SK-N-SH (cell line): ENCODE measurements at regions not wholly inside any gene's neighbourhood (a gene's known extent, or its start where the extent isn't known, plus 50 kb on each side); places are given as distances from the start of the nearest gene placed in this dataset.
A peak's percentile ranks its signal among the peaks of the same experiment; 100 is the strongest.

Experiments
- CTCF ChIA-PET: fragments of 300-600, 350-600 bp; formaldehyde crosslinking; extraction: SDS; loops from one replicate; lab custom pipeline; 2021; lab: Yijun Ruan, JAX
- POLR2A ChIA-PET: fragments of 350-600 bp; sonication (Branson Sonifier 250); formaldehyde crosslinking; extraction: SDS; loops from one replicate; lab custom pipeline; 2020; ENCODE audit warnings: antibody characterized with exemption, inconsistent platforms; lab: Yijun Ruan, JAX
- DNase-seq: peaks from one replicate; pipeline ENCODE4 v3.0.0; 2012
- H2AFZ ChIP-seq: fragments of 200-600 bp; sonication (generic); 2 replicates; pipeline ENCODE4 v1.8.1; 2016; ENCODE audit warnings: antibody characterized with exemption, mild to moderate bottlenecking, low read depth
- H3F3A ChIP-seq: fragments of 200-600 bp; sonication (generic); replicated peaks from 2 replicates; pipeline ENCODE3; 2016; ENCODE audit warnings: antibody characterized with exemption, mild to moderate bottlenecking; ENCODE audit not compliant: insufficient read depth
- H3K27ac ChIP-seq, 2 experiments: fragments of 200-500 bp in 1 of 2; fragments of 200-600 bp in 1 of 2; sonication (Bioruptor generic) in 1 of 2; sonication (generic), shearing (Covaris generic) in 1 of 2; 2 replicates each; pipeline versions ENCODE4 v1.5.1 to v1.6.1; 2014 to 2016; ENCODE audit warnings: low read depth in 2 of 2, inconsistent platforms in 1 of 2, low read length in 1 of 2, mild to moderate bottlenecking in 1 of 2, mixed read lengths in 1 of 2
- H3K27me3 ChIP-seq: fragments of 200-600 bp; sonication (generic), shearing (Covaris generic); 2 replicates; pipeline ENCODE4 v1.6.1; 2016; ENCODE audit warnings: mixed run types; ENCODE audit not compliant: insufficient read depth
- H3K36me3 ChIP-seq, 2 experiments: fragments of 200-500 bp in 1 of 2; fragments of 200-600 bp in 1 of 2; sonication (Bioruptor generic) in 1 of 2; sonication (generic) in 1 of 2; replicated peaks in 1 of 2; 2 replicates each; pipeline versions ENCODE3 to v1.5.1; 2014 to 2016; ENCODE audit warnings: low read length in 1 of 2, mild to moderate bottlenecking in 1 of 2; ENCODE audit not compliant: insufficient read depth in 2 of 2, control insufficient read depth in 1 of 2
- H3K4me1 ChIP-seq, 2 experiments: fragments of 200-500 bp in 1 of 2; fragments of 200-600 bp in 1 of 2; sonication (Bioruptor generic) in 1 of 2; sonication (generic), shearing (Covaris generic) in 1 of 2; 2 replicates each; pipeline versions ENCODE4 v1.5.1 to v1.6.1; 2014 to 2016; ENCODE audit warnings: low read depth in 1 of 2, low read length in 1 of 2, mixed run types in 1 of 2; ENCODE audit not compliant: insufficient read depth in 2 of 2, control insufficient read depth in 1 of 2
- H3K4me2 ChIP-seq: fragments of 200-600 bp; sonication (generic), shearing (Covaris generic); 2 replicates; pipeline ENCODE4 v1.6.1; 2017; ENCODE audit warnings: mixed run types
- H3K4me3 ChIP-seq, 2 experiments: fragments of 200-500 bp in 1 of 2; fragments of 200-600 bp in 1 of 2; sonication (Bioruptor generic) in 1 of 2; sonication (generic), shearing (Covaris generic) in 1 of 2; 2 replicates each; pipeline versions ENCODE4 v1.5.1 to v1.8.1; 2014 to 2016; ENCODE audit warnings: low read depth in 2 of 2, inconsistent platforms in 1 of 2, low read length in 1 of 2, mild to moderate bottlenecking in 1 of 2, mixed read lengths in 1 of 2, moderate library complexity in 1 of 2
- H3K79me2 ChIP-seq: fragments of 200-600 bp; sonication (generic); 2 replicates; pipeline ENCODE4 v1.8.1; 2017; ENCODE audit warnings: mild to moderate bottlenecking; ENCODE audit not compliant: insufficient read depth
- H3K9ac ChIP-seq: fragments of 200-600 bp; sonication (generic); 2 replicates; pipeline ENCODE4 v1.6.1; 2017; ENCODE audit warnings: mixed run types
- H3K9me2 ChIP-seq: fragments of 200-600 bp; sonication (generic); 2 replicates; pipeline ENCODE4 v1.6.1; 2017; ENCODE audit warnings: mixed run types
- H3K9me3 ChIP-seq: fragments of 200-600 bp; sonication (generic); 2 replicates; pipeline ENCODE4 v1.6.1; 2017; ENCODE audit warnings: mixed run types, mild to moderate bottlenecking, moderate library complexity
- H4K20me1 ChIP-seq: fragments of 200-600 bp; sonication (generic); 2 replicates; pipeline ENCODE4 v1.6.1; 2017; ENCODE audit warnings: mild to moderate bottlenecking, mixed run types; ENCODE audit not compliant: insufficient read depth
- CHD2 ChIP-seq: fragments of 150-350 bp; IDR thresholded peaks from 2 replicates; pipeline ENCODE4 v1.6.1; 2018; ENCODE audit warnings: low read length; ENCODE audit not compliant: partially characterized antibody
- ELF1 ChIP-seq: IDR thresholded peaks from 2 replicates; pipeline ENCODE4 v1.4.0; 2012
- EP300 ChIP-seq, 2 experiments: IDR thresholded peaks; 2 replicates each; pipeline versions ENCODE4 v1.4.0 to v1.6.1; 2012; ENCODE audit warnings: borderline replicate concordance in 1 of 2, low read depth in 1 of 2, low read length in 1 of 2
- FOSL2 ChIP-seq: IDR thresholded peaks from 2 replicates; pipeline ENCODE4 v1.4.0; 2012; ENCODE audit warnings: low read depth, mild to moderate bottlenecking, moderate library complexity, borderline replicate concordance
- FOXJ3 ChIP-seq: sonication (generic); formaldehyde crosslinking; IDR thresholded peaks from 2 replicates; pipeline ENCODE4 v1.5.1; 2020; ENCODE audit warnings: mild to moderate bottlenecking, missing genetic modification reagents
- FOXM1 ChIP-seq: IDR thresholded peaks from 2 replicates; pipeline ENCODE4 v1.4.0; 2012; ENCODE audit warnings: low read depth, mild to moderate bottlenecking
- GABPA ChIP-seq: IDR thresholded peaks from 2 replicates; pipeline ENCODE4 v1.4.0; 2012; ENCODE audit warnings: low read depth, mild to moderate bottlenecking
- IRF3 ChIP-seq: fragments of 150-350 bp; IDR thresholded peaks from 2 replicates; pipeline ENCODE4 v1.6.1; 2016; ENCODE audit warnings: mild to moderate bottlenecking, low read depth, low read length
- MAX ChIP-seq: IDR thresholded peaks from 2 replicates; pipeline ENCODE4 v1.4.0; 2012; ENCODE audit warnings: low read depth
- MEF2A ChIP-seq: IDR thresholded peaks from 2 replicates; pipeline ENCODE4 v1.4.0; 2012; ENCODE audit warnings: low read depth, borderline replicate concordance
- MXI1 ChIP-seq: IDR thresholded peaks from 2 replicates; pipeline ENCODE4 v1.6.1; 2012; ENCODE audit warnings: mild to moderate bottlenecking, low read depth, low read length, improper control_type of control experiment
- NFIC ChIP-seq: IDR thresholded peaks from 2 replicates; pipeline ENCODE4 v1.4.0; 2012; ENCODE audit warnings: borderline replicate concordance
- NRF1 ChIP-seq: IDR thresholded peaks from 2 replicates; pipeline ENCODE4 v1.6.1; 2012; ENCODE audit warnings: low read depth, mild to moderate bottlenecking, low read length
- POLR2AphosphoS5 ChIP-seq: IDR thresholded peaks from 2 replicates; pipeline ENCODE4 v1.6.1; 2012; ENCODE audit warnings: low read depth, low read length
- RAD21 ChIP-seq: IDR thresholded peaks from 2 replicates; pipeline ENCODE4 v1.6.1; 2012; ENCODE audit warnings: mild to moderate bottlenecking, low read length
- RCOR1 ChIP-seq: fragments of 150-350 bp; IDR thresholded peaks from 2 replicates; pipeline ENCODE4 v1.6.1; 2017; ENCODE audit warnings: antibody characterized with exemption, low read length
- RFX5 ChIP-seq: IDR thresholded peaks from 2 replicates; pipeline ENCODE4 v1.6.1; 2012; ENCODE audit warnings: mild to moderate bottlenecking, improper control_type of control experiment, low read length
- RXRA ChIP-seq: IDR thresholded peaks from 2 replicates; pipeline ENCODE4 v1.4.0; 2012; ENCODE audit warnings: low read depth, mild to moderate bottlenecking, borderline replicate concordance
- SIN3A ChIP-seq: IDR thresholded peaks from 2 replicates; pipeline ENCODE4 v1.6.1; 2012; ENCODE audit warnings: low read depth, mild to moderate bottlenecking, low read length, moderate library complexity, borderline replicate concordance
- SMC3 ChIP-seq: IDR thresholded peaks from 2 replicates; pipeline ENCODE4 v1.6.1; 2012; ENCODE audit warnings: low read depth, low read length, improper control_type of control experiment
- TAF1 ChIP-seq: IDR thresholded peaks from 2 replicates; pipeline ENCODE4 v1.6.1; 2012; ENCODE audit warnings: low read depth, mild to moderate bottlenecking, low read length, moderate library complexity, borderline replicate concordance
- TEAD4 ChIP-seq: IDR thresholded peaks from 2 replicates; pipeline ENCODE4 v1.4.0; 2012; ENCODE audit warnings: mild to moderate bottlenecking, borderline replicate concordance; ENCODE audit not compliant: insufficient read depth
- WGBS: methylation state at CpG from one replicate; pipeline ENCODE4 v1.1.6; 2017; ENCODE audit warnings: low lambda C conversion rate; 5-methylcytosine and 5-hydroxymethylcytosine counted together
- TF ChIP-seq, protein P1 (sequence below): IDR thresholded peaks from 2 replicates; pipeline ENCODE4 v1.4.0; 2012; ENCODE audit warnings: low read depth, borderline replicate concordance
- TF ChIP-seq, protein P2 (sequence below): fragments of 200-600 bp; sonication (generic); IDR thresholded peaks from 2 replicates; pipeline ENCODE4 v1.6.1; 2017; ENCODE audit warnings: antibody characterized with exemption, mild to moderate bottlenecking, moderate library complexity

- TF ChIP-seq, protein P1, sequence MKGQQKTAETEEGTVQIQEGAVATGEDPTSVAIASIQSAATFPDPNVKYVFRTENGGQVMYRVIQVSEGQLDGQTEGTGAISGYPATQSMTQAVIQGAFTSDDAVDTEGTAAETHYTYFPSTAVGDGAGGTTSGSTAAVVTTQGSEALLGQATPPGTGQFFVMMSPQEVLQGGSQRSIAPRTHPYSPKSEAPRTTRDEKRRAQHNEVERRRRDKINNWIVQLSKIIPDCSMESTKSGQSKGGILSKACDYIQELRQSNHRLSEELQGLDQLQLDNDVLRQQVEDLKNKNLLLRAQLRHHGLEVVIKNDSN: peak; percentile 62
- no peak for TF ChIP-seq GABPA
- no peak for TF ChIP-seq RAD21
- TF ChIP-seq NFIC: peak; percentile 72
- peak in 1 of 2 experiments; percentile 60; a peak in 1 of 4 replicates for TF ChIP-seq EP300 (IDR thresholded peaks at IDR 0.05; ENCODE audit: borderline replicate concordance in 1 of 2, low read depth in 1 of 2, low read length in 1 of 2)
- TF ChIP-seq FOSL2: peak; percentile 69; the same call in 1 of the 2 replicates
- no peak for TF ChIP-seq MXI1
- TF ChIP-seq RXRA: peak; percentile 61; the same call in 1 of the 2 replicates
- no peak for TF ChIP-seq SMC3
- TF ChIP-seq ELF1: no peak
- 0 out of 2 replicates have a peak, but pooled peaks have one; percentile 29 for TF ChIP-seq SIN3A
- TF ChIP-seq MAX: no peak
- peak; percentile 29; the same call in 1 of the 2 replicates for TF ChIP-seq POLR2AphosphoS5
- TF ChIP-seq RFX5: no peak
These were observed 891.4 kb downstream of the TFAP2A start (continued) for GRCh38 chr6:9523462-9523861.

DNA sequence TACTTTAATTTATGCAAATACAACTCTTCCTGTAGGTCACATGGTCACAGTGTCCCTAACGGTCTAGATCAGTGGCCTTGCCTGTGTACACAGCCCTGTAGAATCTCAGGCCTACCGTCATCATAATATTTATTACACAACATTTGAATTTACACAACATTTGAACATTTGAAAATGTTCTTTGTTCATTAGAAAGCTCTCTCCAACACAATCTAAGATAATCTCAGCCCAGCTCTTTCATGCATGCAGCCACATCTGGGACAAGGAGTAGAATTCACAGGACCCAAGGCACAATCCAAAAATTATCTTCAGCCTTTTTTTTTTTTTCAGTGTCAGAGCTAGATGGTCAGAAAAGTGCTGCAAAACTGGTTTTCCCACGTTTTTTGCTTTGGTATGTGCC, 892.8 kb downstream of the TFAP2A start:
- no peaks in the 10 kb centered on the region for H3K36me3 ChIP-seq
- no peak overlapping the region for H3K4me2 ChIP-seq
- peaks cover 28% of the 10 kb centered on the region for H3F3A ChIP-seq
- ChIA-PET CTCF (interaction anchor here (0.9 kb wide), 1 partner anchor 10 kb away, joined by 3 read pairs; no protein-coding TSS in a partner anchor), POLR2A (no interaction called here)
- no peak for DNase-seq
- 0 out of 2 replicates have a peak overlapping the region, but pooled peaks have one; percentile 44 for H2AFZ ChIP-seq
- no peaks in the 10 kb centered on the region for H3K27me3 ChIP-seq
- H3K9me3 ChIP-seq: no peaks in the 10 kb centered on the region
- no peak overlapping the region for H3K9ac ChIP-seq
- peaks cover 0 to 20% of the 10 kb centered on the region in 2 experiments; a peak in 1 of 4 replicates for H3K4me1 ChIP-seq
- TF ChIP-seq MXI1 (no peak), RXRA (no peak), ELF1 (no peak), RCOR1 (no peak), MEF2A (no peak), IRF3 (no peak), NRF1 (no peak), NFIC (no peak), TAF1 (no peak), FOXJ3 (no peak), RAD21 (no peak), FOXM1 (no peak), TEAD4 (no peak), CHD2 (no peak)
- TF ChIP-seq, protein P2, sequence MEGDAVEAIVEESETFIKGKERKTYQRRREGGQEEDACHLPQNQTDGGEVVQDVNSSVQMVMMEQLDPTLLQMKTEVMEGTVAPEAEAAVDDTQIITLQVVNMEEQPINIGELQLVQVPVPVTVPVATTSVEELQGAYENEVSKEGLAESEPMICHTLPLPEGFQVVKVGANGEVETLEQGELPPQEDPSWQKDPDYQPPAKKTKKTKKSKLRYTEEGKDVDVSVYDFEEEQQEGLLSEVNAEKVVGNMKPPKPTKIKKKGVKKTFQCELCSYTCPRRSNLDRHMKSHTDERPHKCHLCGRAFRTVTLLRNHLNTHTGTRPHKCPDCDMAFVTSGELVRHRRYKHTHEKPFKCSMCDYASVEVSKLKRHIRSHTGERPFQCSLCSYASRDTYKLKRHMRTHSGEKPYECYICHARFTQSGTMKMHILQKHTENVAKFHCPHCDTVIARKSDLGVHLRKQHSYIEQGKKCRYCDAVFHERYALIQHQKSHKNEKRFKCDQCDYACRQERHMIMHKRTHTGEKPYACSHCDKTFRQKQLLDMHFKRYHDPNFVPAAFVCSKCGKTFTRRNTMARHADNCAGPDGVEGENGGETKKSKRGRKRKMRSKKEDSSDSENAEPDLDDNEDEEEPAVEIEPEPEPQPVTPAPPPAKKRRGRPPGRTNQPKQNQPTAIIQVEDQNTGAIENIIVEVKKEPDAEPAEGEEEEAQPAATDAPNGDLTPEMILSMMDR: no peak
- no peaks in the 10 kb centered on the region for H3K9me2 ChIP-seq
- 64% methylated on average over 3 of the region's 3 CpGs for WGBS
- no peaks in the 10 kb centered on the region for H3K79me2 ChIP-seq
- H3K4me3 ChIP-seq: no peak overlapping the region
- no peaks in the 10 kb centered on the region for H4K20me1 ChIP-seq
- peak overlapping the region in 1 of 2 experiments; percentile 87; a peak in 1 of 4 replicates for H3K27ac ChIP-seq
